ENCODE measurements at regions not wholly inside any gene's neighbourhood (a gene's known extent, or its start where the extent isn't known, plus 50 kb on each side); places are given as distances from the start of the nearest gene placed in this dataset.
A peak's percentile ranks its signal among the peaks of the same experiment; 100 is the strongest.
"Not testable (repeated sequence)": the region's sequence is repeated elsewhere in the genome, so short reads cannot be mapped to it uniquely, and the experiment has no call there.

- H3K4me1 ChIP-seq (replicated peaks in 1 of 2): peaks cover 11 to 13% of the 10 kb centered on the region in 2 donors
- 63 to 79% (median 76%) methylated on average over 5 of the region's 5 CpGs for whole genome bisulfite sequencing, 4 donors
- no peaks in the 10 kb centered on the region for H3K36me3 ChIP-seq (replicated peaks in 1 of 2)
- intact Hi-C loops (cut with DNase I): no loop called here
- TF ChIP-seq CTCF (IDR thresholded peaks at IDR 0.05) (no peak), POLR2A (IDR thresholded peaks at IDR 0.05) (no peak)
- no peaks in the 10 kb centered on the region for H3K27me3 ChIP-seq
- no peaks in the 10 kb centered on the region for H3K9me3 ChIP-seq (replicated peaks in 1 of 3)
- no peak overlapping the region for H3K4me3 ChIP-seq
- no peak for DNase-seq
- H3K27ac ChIP-seq: no peak overlapping the region
These were observed 56.2 kb upstream of the CACUL1 start for GRCh38 chr10:118810796-118811505.

- no peak for DNase-seq
- TF ChIP-seq POLR2A (IDR thresholded peaks at IDR 0.05): no peak
- no peak for TF ChIP-seq CTCF (IDR thresholded peaks at IDR 0.05)
- 63 to 78% (median 72%) methylated on average over 8 to 13 of the region's 13 CpGs for WGBS, 4 donors
- intact Hi-C loops (cut with DNase I): no loop called here
- peaks cover 11 to 13% of the 10 kb centered on the region in 2 donors for H3K4me1 ChIP-seq (replicated peaks in 1 of 2)
- no peaks in the 10 kb centered on the region for H3K9me3 ChIP-seq (replicated peaks in 1 of 3)
- H3K27me3 ChIP-seq: no peaks in the 10 kb centered on the region
- no peak overlapping the region for H3K27ac ChIP-seq
- H3K4me3 ChIP-seq: no peak overlapping the region
- H3K36me3 ChIP-seq (replicated peaks in 1 of 2): no peaks in the 10 kb centered on the region
These were observed 57.1 kb upstream of the CACUL1 start for GRCh38 chr10:118811675-118812392.

- peaks cover 11 to 13% of the 10 kb centered on the region in 2 donors for H3K4me1 ChIP-seq (replicated peaks in 1 of 2)
- DNase-seq: peak in 1 of 7 donors; percentile 45
- H3K27ac ChIP-seq: no peak overlapping the region
- H3K27me3 ChIP-seq: no peaks in the 10 kb centered on the region
- no peaks in the 10 kb centered on the region for H3K9me3 ChIP-seq (replicated peaks in 1 of 3)
- no peak for TF ChIP-seq POLR2A (IDR thresholded peaks at IDR 0.05)
- TF ChIP-seq CTCF (IDR thresholded peaks at IDR 0.05): no peak
- WGBS, 4 donors: 53 to 72% (median 65%) methylated on average over 5 to 10 of the region's 10 CpGs
- H3K36me3 ChIP-seq (replicated peaks in 1 of 2): no peaks in the 10 kb centered on the region
- no peak overlapping the region for H3K4me3 ChIP-seq
- intact Hi-C loops (cut with DNase I): no loop called here
These were observed 57.6 kb upstream of the CACUL1 start for GRCh38 chr10:118812393-118812740.

GRCh38 chr10:118813001-118813400, 58.2 kb upstream of the CACUL1 start:
- H3K4me3 ChIP-seq; H3K36me3 ChIP-seq (replicated peaks in 1 of 2); H3K27ac ChIP-seq; DNase-seq; H3K9me3 ChIP-seq (replicated peaks in 1 of 3); H3K27me3 ChIP-seq; intact Hi-C loops (cut with DNase I): not testable (repeated sequence)
- WGBS, 4 donors: 84 to 91% (median 89%) methylated on average over 13 of the region's 13 CpGs
- H3K4me1 ChIP-seq (replicated peaks in 1 of 2): peaks cover 11 to 13% of the 10 kb centered on the region in 2 donors

Measured in adrenal gland (tissue), 9 donors.